SU-DHL-6 (cell line): ENCODE measurements at regions not wholly inside any gene's neighbourhood (a gene's known extent, or its start where the extent isn't known, plus 50 kb on each side); places are given as distances from the start of the nearest gene placed in this dataset.

Experiments
- H2AFZ ChIP-seq: fragments of 200-600 bp; sonication (generic); 2 replicates; pipeline ENCODE4 v1.6.1; 2014; ENCODE audit warnings: low read depth, mild to moderate bottlenecking, moderate library complexity, mixed read lengths, antibody characterized with exemption, low read length; ENCODE audit not compliant: severe bottlenecking
- H3F3A ChIP-seq: fragments of 200-600 bp; shearing (Covaris generic); 2 replicates; pipeline ENCODE4 v1.6.0; 2016; ENCODE audit warnings: antibody characterized with exemption, mild to moderate bottlenecking; ENCODE audit not compliant: insufficient read depth
- H3K27ac ChIP-seq: fragments of 200-600 bp; sonication (generic); 2 replicates; pipeline ENCODE4 v1.5.1; 2016; ENCODE audit warnings: low read depth, mild to moderate bottlenecking, low read length, moderate library complexity, mixed read lengths
- H3K27me3 ChIP-seq: fragments of 200-600 bp; sonication (generic), shearing (Covaris generic); 2 replicates; pipeline ENCODE4 v1.6.0; 2014; ENCODE audit warnings: mild to moderate bottlenecking, low read length
- H3K36me3 ChIP-seq: fragments of 200-600 bp; sonication (generic); 2 replicates; pipeline ENCODE4 v1.6.1; 2014; ENCODE audit warnings: mild to moderate bottlenecking, low read length, mixed read lengths
- H3K4me2 ChIP-seq: fragments of 300-600, 200-600 bp; shearing (Covaris generic), sonication (generic); 2 replicates; pipeline ENCODE4 v1.6.0; 2014; ENCODE audit warnings: low read length, low read depth, mild to moderate bottlenecking; ENCODE audit not compliant: poor library complexity, severe bottlenecking
- H3K4me3 ChIP-seq: fragments of 200-600 bp; sonication (generic); 2 replicates; pipeline ENCODE4 v1.5.1; 2014; ENCODE audit warnings: antibody characterized with exemption, low read length, mild to moderate bottlenecking, mixed read lengths; ENCODE audit not compliant: insufficient read depth, poor library complexity, severe bottlenecking
- H3K79me2 ChIP-seq: fragments of 200-600 bp; sonication (generic); 2 replicates; pipeline ENCODE4 v1.6.1; 2014; ENCODE audit warnings: mild to moderate bottlenecking, low read length, moderate library complexity; ENCODE audit not compliant: insufficient read depth
- H3K9ac ChIP-seq: fragments of 200-600 bp; sonication (generic); 2 replicates; pipeline ENCODE4 v1.7.0; 2014; ENCODE audit warnings: mild to moderate bottlenecking, low read length
- H3K9me2 ChIP-seq: fragments of 200-600 bp; sonication (generic); replicated peaks from 2 replicates; pipeline ENCODE4 v1.6.1; 2014; ENCODE audit warnings: low read length; ENCODE audit not compliant: insufficient read depth
- H3K9me3 ChIP-seq: fragments of 200-600 bp; sonication (generic); 2 replicates; pipeline ENCODE4 v1.6.1; 2014; ENCODE audit warnings: low read length, mixed read lengths; ENCODE audit not compliant: insufficient read depth
- H4K20me1 ChIP-seq: fragments of 200-600 bp; sonication (generic); 2 replicates; pipeline ENCODE4 v1.6.1; 2014; ENCODE audit warnings: low read depth, mild to moderate bottlenecking, antibody characterized with exemption, low read length, moderate library complexity, mixed read lengths
- CTCF ChIP-seq: fragments of 200-600 bp; sonication (generic); IDR thresholded peaks from one replicate; pipeline ENCODE4 v1.5.1; 2017; ENCODE audit warnings: antibody characterized with exemption, mild to moderate bottlenecking, low read length, moderate library complexity; ENCODE audit not compliant: insufficient read depth, poor library complexity, severe bottlenecking
- EZH2phosphoT487 ChIP-seq: fragments of 200-600 bp; sonication (generic), shearing (Covaris generic); conservative IDR thresholded peaks from 2 replicates; pipeline ENCODE4 v1.6.1; 2018; ENCODE audit warnings: mild to moderate bottlenecking, antibody characterized with exemption, low read length, moderate library complexity, mixed read lengths

GRCh38 chr2:164078421-164078820, 342.6 kb upstream of the FIGN start:
- Histone ChIP-seq H3K4me2 (no peak overlapping the region), H3K27me3 (no peaks in the 10 kb centered on the region), H3F3A (no peaks in the 10 kb centered on the region), H3K27ac (no peak overlapping the region), H3K4me3 (no peak overlapping the region), H2AFZ (no peak overlapping the region), H3K9me2 (no peaks in the 10 kb centered on the region), H3K79me2 (no peaks in the 10 kb centered on the region), H4K20me1 (no peaks in the 10 kb centered on the region), H3K9me3 (no peaks in the 10 kb centered on the region), H3K9ac (no peak overlapping the region), H3K36me3 (no peaks in the 10 kb centered on the region)
- TF ChIP-seq EZH2phosphoT487 (no peak), CTCF (no peak)

DNA sequence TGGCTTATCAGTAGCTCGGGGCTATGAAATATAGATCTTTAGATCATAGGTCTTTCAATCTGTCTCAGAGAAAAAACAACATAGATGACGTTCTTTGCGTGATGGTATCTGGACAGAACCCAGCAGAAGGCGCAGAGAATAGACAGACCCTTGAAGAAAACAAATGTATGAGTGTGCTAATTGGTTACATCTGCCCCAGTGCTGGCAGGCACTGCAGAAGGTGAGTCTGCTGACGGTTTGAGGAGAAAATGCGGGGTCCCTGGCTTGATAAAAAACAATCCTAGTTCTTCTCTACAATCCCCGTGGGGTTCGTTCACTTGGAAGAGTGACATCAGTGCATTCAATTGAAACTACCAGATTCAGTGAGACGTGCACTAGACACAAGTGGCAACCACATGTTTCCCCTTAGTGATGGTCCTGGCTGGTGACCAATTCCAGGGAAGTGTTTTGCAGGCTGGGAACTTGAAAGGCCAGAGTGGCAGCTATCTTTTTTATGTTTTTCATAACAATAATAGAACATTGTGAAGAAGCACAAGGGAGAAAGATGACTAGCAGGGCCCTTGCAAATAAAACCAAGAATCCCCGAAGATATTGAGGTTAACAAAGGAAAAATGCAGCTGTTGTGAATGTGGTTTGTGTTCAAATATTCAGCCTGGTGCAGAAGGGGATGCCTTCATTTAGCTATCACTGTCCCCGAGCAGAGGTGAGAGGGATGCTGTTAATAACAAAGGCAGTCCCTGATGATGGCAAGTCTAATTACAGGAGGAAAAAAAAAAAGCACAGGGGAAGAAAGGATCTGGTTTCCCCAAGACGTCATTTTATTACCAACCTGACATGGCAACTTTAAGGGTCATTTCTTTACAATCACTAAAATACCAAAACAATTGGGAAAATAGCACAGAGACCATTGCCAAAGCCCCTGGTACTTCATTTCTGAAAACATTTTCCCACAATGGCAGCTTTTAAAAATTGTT, 337.6 kb upstream of the FIGN start:
- Histone ChIP-seq H3K9me3 (no peaks in the 10 kb centered on the region), H3K4me2 (no peak overlapping the region), H3K9ac (no peak overlapping the region), H3K27ac (no peak overlapping the region), H3K79me2 (no peaks in the 10 kb centered on the region), H3K9me2 (no peaks in the 10 kb centered on the region), H4K20me1 (no peaks in the 10 kb centered on the region), H3K27me3 (no peaks in the 10 kb centered on the region), H3F3A (no peaks in the 10 kb centered on the region), H3K4me3 (no peak overlapping the region), H3K36me3 (no peaks in the 10 kb centered on the region), H2AFZ (no peak overlapping the region)
- TF ChIP-seq EZH2phosphoT487 (no peak), CTCF (no peak)

DNA sequence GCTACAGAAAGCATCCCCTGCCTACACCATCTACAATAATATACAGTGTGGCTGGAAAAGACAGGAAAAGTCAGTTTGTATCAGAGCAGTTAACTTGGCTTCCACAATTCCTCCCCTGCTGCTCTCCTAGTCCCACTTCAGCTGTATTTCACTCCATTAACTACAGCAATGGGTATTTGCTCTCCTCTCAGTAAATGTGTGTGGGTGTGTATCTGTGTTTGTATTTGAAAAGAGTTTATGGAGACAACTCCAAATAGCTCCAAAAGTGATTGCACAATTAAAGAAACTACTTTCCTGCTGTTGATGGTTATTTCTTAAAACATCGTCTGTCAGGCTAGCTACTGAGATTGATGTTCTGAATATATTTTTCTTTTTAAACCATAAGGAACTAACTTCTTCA, 333.7 kb upstream of the FIGN start:
- H3K9me2 ChIP-seq: no peaks in the 10 kb centered on the region
- no peaks in the 10 kb centered on the region for H3F3A ChIP-seq
- TF ChIP-seq EZH2phosphoT487 (no peak), CTCF (no peak)
- H3K9me3 ChIP-seq: no peaks in the 10 kb centered on the region
- no peaks in the 10 kb centered on the region for H3K36me3 ChIP-seq
- H3K9ac ChIP-seq: no peak overlapping the region
- no peak overlapping the region for H3K4me2 ChIP-seq
- no peaks in the 10 kb centered on the region for H4K20me1 ChIP-seq
- no peak overlapping the region for H3K4me3 ChIP-seq
- no peaks in the 10 kb centered on the region for H3K27me3 ChIP-seq
- H3K79me2 ChIP-seq: no peaks in the 10 kb centered on the region
- no peak overlapping the region for H3K27ac ChIP-seq
- H2AFZ ChIP-seq: no peak overlapping the region
